Inflammatory macrophage treated with lipopolysaccharide for 1 hour (primary cell): ENCODE measurements at regions not wholly inside any gene's neighbourhood (a gene's known extent, or its start where the extent isn't known, plus 50 kb on each side); places are given as distances from the start of the nearest gene placed in this dataset.
"Not testable (repeated sequence)": the region's sequence is repeated elsewhere in the genome, so short reads cannot be mapped to it uniquely, and the experiment has no call there.

Source experiments
- DNase-seq, 2 donors: peaks; one replicate each; pipeline ENCODE4 v3.0.0-alpha.2; 2020 to 2022

- not testable (repeated sequence) for DNase-seq
Measured at GRCh38 chr7:76971201-76971600, 61.0 kb downstream of the SPDYE17 start.

- peak; percentile 18 to 35 for DNase-seq
Measured at GRCh38 chr7:76969892-76970291, 62.3 kb downstream of the SPDYE17 start.

- not testable (repeated sequence) for DNase-seq
Measured at GRCh38 chr7:76965731-76966548, 66.2 kb downstream of the SPDYE17 start.

GRCh38 chr7:76964050-76964449 is 68.1 kb downstream of the SPDYE17 start:
- DNase-seq = not testable (repeated sequence)

GRCh38 chr7:76963061-76963460 is 69.1 kb downstream of the SPDYE17 start:
- DNase-seq = not testable (repeated sequence)

GRCh38 chr7:76960400-76960986 is 71.7 kb downstream of the SPDYE17 start:
- DNase-seq = not testable (repeated sequence)

GRCh38 chr7:76959573-76960399 is 72.4 kb downstream of the SPDYE17 start:
- DNase-seq = not testable (repeated sequence)

GRCh38 chr7:76956531-76956930 is 75.6 kb downstream of the SPDYE17 start:
- not testable (repeated sequence) for DNase-seq

GRCh38 chr7:76955124-76955523 is 77.0 kb downstream of the SPDYE17 start:
- DNase-seq = not testable (repeated sequence)

GRCh38 chr7:76944603-76945002 is 87.6 kb downstream of the SPDYE17 start:
- not testable (repeated sequence) for DNase-seq

- DNase-seq = not testable (repeated sequence)
Measured at GRCh38 chr7:76941809-76942765, 90.1 kb downstream of the SPDYE17 start.

- DNase-seq = not testable (repeated sequence)
Measured at GRCh38 chr7:76937781-76938180, 94.4 kb downstream of the SPDYE17 start.

GRCh38 chr7:76937330-76937729 is 94.8 kb downstream of the SPDYE17 start:
- not testable (repeated sequence) for DNase-seq

- DNase-seq = not testable (repeated sequence)
Measured at GRCh38 chr7:76936346-76936745, 95.8 kb downstream of the SPDYE17 start.

GRCh38 chr7:76934711-76935110 is 97.5 kb downstream of the SPDYE17 start:
- DNase-seq = not testable (repeated sequence)

- not testable (repeated sequence) for DNase-seq
Measured at GRCh38 chr7:76932957-76933356, 99.2 kb downstream of the SPDYE17 start.

GRCh38 chr7:76931441-76931840 is 100.7 kb downstream of the SPDYE17 start:
- DNase-seq = not testable (repeated sequence)

- DNase-seq = not testable (repeated sequence)
Measured at GRCh38 chr7:76930416-76930815, 101.7 kb downstream of the SPDYE17 start.

GRCh38 chr7:76928751-76929150 is 103.4 kb downstream of the SPDYE17 start:
- not testable (repeated sequence) for DNase-seq

- DNase-seq = peak; percentile 20 to 39
Measured at GRCh38 chr7:76927741-76928393, 104.3 kb downstream of the SPDYE17 start.

- DNase-seq = not testable (repeated sequence)
Measured at GRCh38 chr7:76926416-76926815, 105.7 kb downstream of the SPDYE17 start.
